CD8-positive, alpha-beta memory T cell (primary cell): ENCODE measurements at regions not wholly inside any gene's neighbourhood (a gene's known extent, or its start where the extent isn't known, plus 50 kb on each side); places are given as distances from the start of the nearest gene placed in this dataset.
"Not testable (repeated sequence)": the region's sequence is repeated elsewhere in the genome, so short reads cannot be mapped to it uniquely, and the experiment has no call there.

ENCODE experiments used
- CTCF ChIA-PET: fragments of 350-600 bp; sonication (Branson Sonifier 250); formaldehyde crosslinking; loops from one replicate; lab custom pipeline; 2021; ENCODE audit warnings: antibody characterized with exemption; lab: Charles Lee
- POLR2A ChIA-PET: fragments of 350-600 bp; sonication (Branson Sonifier 250); formaldehyde crosslinking; loops from one replicate; lab custom pipeline; 2021; ENCODE audit warnings: antibody characterized with exemption; lab: Charles Lee
- DNase-seq, 5 donors: peaks; one replicate each; pipeline versions ENCODE4 v3.0.0 to v3.0.0-alpha.2; 2020 to 2022; ENCODE audit warnings: mixed read lengths in 1 of 5
- H3K27ac ChIP-seq: one replicate; pipeline ENCODE4 v1.7.0; 2013; ENCODE audit warnings: low read depth, mild to moderate bottlenecking, low read length, moderate library complexity
- H3K27me3 ChIP-seq: 2 replicates; pipeline ENCODE4 v1.7.0; 2013; ENCODE audit warnings: low read length, mild to moderate bottlenecking; ENCODE audit not compliant: insufficient read depth, poor library complexity, severe bottlenecking
- H3K36me3 ChIP-seq: 2 replicates; pipeline ENCODE4 v1.7.0; 2013; ENCODE audit warnings: mild to moderate bottlenecking, low read length, moderate library complexity; ENCODE audit not compliant: insufficient read depth
- H3K4me1 ChIP-seq: 2 replicates; pipeline ENCODE4 v1.7.0; 2013; ENCODE audit warnings: mild to moderate bottlenecking, low read length, moderate library complexity; ENCODE audit not compliant: insufficient read depth
- H3K4me3 ChIP-seq: 2 replicates; pipeline ENCODE4 v1.7.0; 2013; ENCODE audit warnings: mild to moderate bottlenecking, low read length
- H3K9me3 ChIP-seq: 2 replicates; pipeline ENCODE4 v1.7.0; 2013; ENCODE audit warnings: mild to moderate bottlenecking, low read length
- H3K27ac Mint-ChIP-seq, 8 donors: one replicate each; pipeline ENCODE4 v1.8.0; 2020 to 2021; ENCODE audit warnings: mixed read lengths in 8 of 8, mild to moderate bottlenecking in 6 of 8, inconsistent platforms in 3 of 8, moderate library complexity in 3 of 8
- H3K27me3 Mint-ChIP-seq, 2 donors: one replicate each; pipeline ENCODE4 v1.8.0; 2020 to 2021; ENCODE audit warnings: mixed read lengths in 2 of 2, mild to moderate bottlenecking in 1 of 2, moderate library complexity in 1 of 2
- H3K36me3 Mint-ChIP-seq, 3 donors: one replicate each; pipeline ENCODE4 v1.8.0; 2020 to 2021; ENCODE audit warnings: mixed read lengths in 3 of 3, inconsistent platforms in 1 of 3, mild to moderate bottlenecking in 1 of 3
- H3K4me1 Mint-ChIP-seq, 3 donors: one replicate each; pipeline ENCODE4 v1.8.0; 2020 to 2021; ENCODE audit warnings: mixed read lengths in 3 of 3, inconsistent platforms in 1 of 3, mild to moderate bottlenecking in 1 of 3
- H3K4me3 Mint-ChIP-seq, 7 donors: one replicate each; pipeline ENCODE4 v1.8.0; 2020 to 2021; ENCODE audit warnings: mixed read lengths in 7 of 7, mild to moderate bottlenecking in 6 of 7, moderate library complexity in 4 of 7, inconsistent platforms in 2 of 7
- H3K9me3 Mint-ChIP-seq, 5 donors: one replicate each; pipeline ENCODE4 v1.8.0; 2020 to 2022; ENCODE audit warnings: mixed read lengths in 5 of 5, mild to moderate bottlenecking in 3 of 5, moderate library complexity in 2 of 5, inconsistent platforms in 1 of 5

DNA sequence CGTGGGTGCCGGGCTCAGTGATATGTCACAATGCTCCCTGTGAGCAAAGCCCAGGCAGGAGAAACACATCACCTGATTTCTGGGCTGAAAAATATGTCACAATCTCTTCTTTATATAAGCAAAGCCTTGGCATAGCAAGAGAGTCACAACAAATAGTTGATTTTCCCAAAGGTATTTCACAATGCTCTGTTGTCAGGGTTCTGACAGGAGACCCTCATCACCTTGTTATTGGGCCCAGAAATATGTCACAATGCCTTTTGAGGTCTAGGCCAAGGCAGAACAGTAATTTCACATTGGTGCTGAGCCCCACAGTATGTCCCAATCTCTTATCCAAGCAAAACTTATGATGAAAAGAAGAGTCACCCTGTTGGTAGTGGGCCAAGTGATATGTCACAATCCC, 125.7 kb downstream of the ZNF675 start:
- no peak for DNase-seq
- H3K4me3 ChIP-seq, result no peak overlapping the region
- no peaks in the 10 kb centered on the region for H3K36me3 Mint-ChIP-seq
- H3K9me3 ChIP-seq, result no peaks in the 10 kb centered on the region
- H3K27me3 ChIP-seq, result no peaks in the 10 kb centered on the region
- no peaks in the 10 kb centered on the region for H3K4me1 ChIP-seq
- H3K4me3 Mint-ChIP-seq, result no peak overlapping the region
- no peaks in the 10 kb centered on the region for H3K36me3 ChIP-seq
- H3K27ac Mint-ChIP-seq, result no peak overlapping the region
- no peak overlapping the region for H3K27ac ChIP-seq
- H3K27me3 Mint-ChIP-seq, result peaks cover 0 to 3% of the 10 kb centered on the region in 2 donors
- POLR2A ChIA-PET, result no interaction called here
- CTCF ChIA-PET, result interaction anchor here (0.5 kb wide), 1 partner anchor 34 kb away, joined by 3 read pairs; no protein-coding TSS in a partner anchor
- peaks cover 3 to 16% (median 9%) of the 10 kb centered on the region in 5 donors for H3K9me3 Mint-ChIP-seq
- no peaks in the 10 kb centered on the region for H3K4me1 Mint-ChIP-seq

DNA sequence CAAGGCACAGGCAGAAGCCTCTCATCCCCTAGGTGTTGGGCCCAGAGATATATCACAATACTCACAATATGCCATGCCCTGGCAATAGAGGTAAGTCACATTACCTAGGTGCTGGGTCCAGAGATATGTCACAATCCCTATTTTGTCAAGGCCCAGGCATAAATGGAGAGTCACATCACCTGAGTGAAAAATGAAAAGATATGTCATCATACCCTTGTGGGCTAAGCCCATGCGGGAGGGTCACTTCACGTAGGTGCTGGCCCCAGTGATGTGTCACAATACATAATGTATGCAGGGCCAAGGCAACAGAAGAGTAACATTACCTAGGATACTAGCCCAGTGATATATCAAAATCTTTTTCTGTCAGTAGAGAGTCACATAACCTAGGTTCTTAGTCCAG, 127.0 kb downstream of the ZNF675 start:
- no peak for DNase-seq
- no peaks in the 10 kb centered on the region for H3K4me1 ChIP-seq
- H3K36me3 Mint-ChIP-seq, result no peaks in the 10 kb centered on the region
- no peaks in the 10 kb centered on the region for H3K4me1 Mint-ChIP-seq
- H3K36me3 ChIP-seq, result no peaks in the 10 kb centered on the region
- peaks cover 0 to 8% (median 3%) of the 10 kb centered on the region in 5 donors for H3K9me3 Mint-ChIP-seq
- H3K27ac ChIP-seq, result no peak overlapping the region
- H3K27ac Mint-ChIP-seq, result no peak overlapping the region
- peaks cover 0 to 1% of the 10 kb centered on the region in 2 donors for H3K27me3 Mint-ChIP-seq
- no peak overlapping the region for H3K4me3 Mint-ChIP-seq
- no peaks in the 10 kb centered on the region for H3K9me3 ChIP-seq
- ChIA-PET CTCF (no interaction called here), POLR2A (no interaction called here)
- no peak overlapping the region for H3K4me3 ChIP-seq
- H3K27me3 ChIP-seq, result no peaks in the 10 kb centered on the region

DNA sequence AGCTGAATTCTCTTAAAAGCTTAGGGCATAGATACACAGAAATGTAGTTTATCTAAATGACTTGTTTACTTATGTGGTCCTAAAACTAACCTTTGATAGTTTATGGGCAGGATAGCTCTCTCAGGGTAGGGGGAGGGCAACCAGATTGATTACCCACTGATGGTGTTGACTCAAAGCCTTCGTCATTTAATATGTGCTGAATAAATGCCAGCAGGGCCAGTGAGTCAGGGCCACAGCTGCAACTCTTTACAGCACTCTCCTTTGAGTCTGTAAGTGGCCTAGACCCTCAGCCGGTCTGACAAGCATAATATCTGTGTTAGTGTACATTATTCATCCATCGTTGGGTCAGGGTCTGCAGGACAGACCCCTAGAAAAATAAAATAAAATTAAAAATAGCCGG, 128.5 kb downstream of the ZNF675 start:
- H3K27me3 ChIP-seq, result no peaks in the 10 kb centered on the region
- no peaks in the 10 kb centered on the region for H3K4me1 ChIP-seq
- H3K4me1 Mint-ChIP-seq, result no peaks in the 10 kb centered on the region
- H3K27me3 Mint-ChIP-seq, result peaks cover 0 to 1% of the 10 kb centered on the region in 2 donors
- no peaks in the 10 kb centered on the region for H3K36me3 ChIP-seq
- CTCF ChIA-PET, result no interaction called here
- no peaks in the 10 kb centered on the region for H3K9me3 Mint-ChIP-seq
- no peaks in the 10 kb centered on the region for H3K9me3 ChIP-seq
- no peak for DNase-seq
- H3K4me3 Mint-ChIP-seq, result no peak overlapping the region
- POLR2A ChIA-PET, result no interaction called here
- no peak overlapping the region for H3K27ac ChIP-seq
- H3K4me3 ChIP-seq, result no peak overlapping the region
- H3K27ac Mint-ChIP-seq, result no peak overlapping the region
- no peaks in the 10 kb centered on the region for H3K36me3 Mint-ChIP-seq

DNA sequence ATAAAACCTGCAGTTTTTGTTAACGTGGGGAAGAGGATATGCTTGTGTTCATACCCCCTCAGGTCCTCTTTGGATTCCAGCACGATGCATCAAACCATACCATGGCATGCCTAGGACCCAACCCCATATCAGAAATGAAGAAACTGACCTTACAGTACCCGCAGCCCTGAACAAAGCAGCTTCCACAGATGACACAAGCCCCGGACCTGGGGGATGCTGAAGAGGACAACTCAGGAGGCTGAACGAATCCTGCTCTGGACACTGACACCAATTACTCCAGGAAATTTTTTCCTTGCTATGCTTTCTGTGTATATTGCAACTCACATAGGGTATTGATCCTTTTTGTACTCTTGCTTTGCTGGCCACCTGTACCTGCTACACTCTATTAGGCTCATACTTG, 129.6 kb downstream of the ZNF675 start:
- Mint-ChIP-seq H3K9me3 (no peaks in the 10 kb centered on the region), H3K4me1 (no peaks in the 10 kb centered on the region), H3K27ac (no peak overlapping the region), H3K36me3 (no peaks in the 10 kb centered on the region), H3K4me3 (no peak overlapping the region), H3K27me3 (peaks cover 0 to 1% of the 10 kb centered on the region in 2 donors)
- CTCF ChIA-PET, result no interaction called here
- POLR2A ChIA-PET, result no interaction called here
- no peak for DNase-seq
- H3K9me3 ChIP-seq, result no peaks in the 10 kb centered on the region
- no peak overlapping the region for H3K4me3 ChIP-seq
- no peak overlapping the region for H3K27ac ChIP-seq
- H3K36me3 ChIP-seq, result no peaks in the 10 kb centered on the region
- H3K27me3 ChIP-seq, result no peaks in the 10 kb centered on the region
- H3K4me1 ChIP-seq, result no peaks in the 10 kb centered on the region

DNA sequence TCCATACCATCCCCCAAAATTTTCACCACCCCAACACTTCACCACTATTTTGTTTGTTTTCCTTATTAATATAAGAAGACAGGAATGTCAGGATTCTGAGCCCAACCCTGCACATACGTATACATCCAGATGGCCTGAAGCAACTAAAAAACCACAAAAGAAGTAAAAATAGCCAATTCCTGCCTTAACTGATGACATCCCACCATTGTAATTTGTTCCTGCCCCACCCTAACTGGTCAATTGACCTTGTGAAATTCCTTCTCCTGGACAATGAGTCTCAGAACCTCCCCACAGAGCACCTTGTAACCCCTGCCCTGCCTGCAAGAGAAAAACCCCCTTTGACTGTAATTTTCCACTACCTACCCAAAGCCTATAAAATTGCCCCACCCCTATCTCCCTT, 132.5 kb downstream of the ZNF675 start:
- CTCF ChIA-PET, result no interaction called here
- Mint-ChIP-seq H3K9me3 (no peaks in the 10 kb centered on the region), H3K4me3 (no peak overlapping the region), H3K27me3 (peaks cover 0 to 3% of the 10 kb centered on the region in 2 donors), H3K4me1 (no peaks in the 10 kb centered on the region), H3K27ac (no peak overlapping the region), H3K36me3 (no peaks in the 10 kb centered on the region)
- H3K4me1 ChIP-seq, result no peaks in the 10 kb centered on the region
- H3K4me3 ChIP-seq, result no peak overlapping the region
- H3K36me3 ChIP-seq, result no peaks in the 10 kb centered on the region
- no peak for DNase-seq
- H3K27ac ChIP-seq, result no peak overlapping the region
- H3K27me3 ChIP-seq, result no peaks in the 10 kb centered on the region
- POLR2A ChIA-PET, result no interaction called here
- no peaks in the 10 kb centered on the region for H3K9me3 ChIP-seq

DNA sequence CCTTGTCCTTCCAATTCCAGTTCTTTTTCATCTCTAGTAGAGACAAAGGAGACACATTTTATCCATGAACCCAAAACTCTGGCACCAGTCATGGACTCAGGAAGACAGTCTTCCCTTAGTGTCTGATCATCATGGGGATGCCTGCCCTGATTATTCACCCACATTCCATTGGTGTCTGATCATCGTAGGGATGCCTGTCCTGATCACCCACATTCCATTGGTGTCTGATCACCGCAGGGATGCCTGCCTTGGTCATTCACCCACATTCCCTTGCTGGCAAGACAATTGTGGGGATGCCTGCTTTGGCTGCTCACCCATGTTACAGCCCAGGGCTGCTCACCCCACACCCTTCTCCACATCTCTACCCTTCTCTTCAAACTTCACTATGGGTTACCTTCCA, 136.9 kb downstream of the ZNF675 start:
- H3K36me3 Mint-ChIP-seq, POLR2A ChIA-PET, H3K4me3 Mint-ChIP-seq, H3K27ac Mint-ChIP-seq, H3K4me1 ChIP-seq, H3K4me3 ChIP-seq, DNase-seq, H3K27ac ChIP-seq, H3K27me3 Mint-ChIP-seq, H3K36me3 ChIP-seq, H3K27me3 ChIP-seq, H3K9me3 Mint-ChIP-seq, H3K9me3 ChIP-seq, CTCF ChIA-PET, H3K4me1 Mint-ChIP-seq: not testable (repeated sequence)

DNA sequence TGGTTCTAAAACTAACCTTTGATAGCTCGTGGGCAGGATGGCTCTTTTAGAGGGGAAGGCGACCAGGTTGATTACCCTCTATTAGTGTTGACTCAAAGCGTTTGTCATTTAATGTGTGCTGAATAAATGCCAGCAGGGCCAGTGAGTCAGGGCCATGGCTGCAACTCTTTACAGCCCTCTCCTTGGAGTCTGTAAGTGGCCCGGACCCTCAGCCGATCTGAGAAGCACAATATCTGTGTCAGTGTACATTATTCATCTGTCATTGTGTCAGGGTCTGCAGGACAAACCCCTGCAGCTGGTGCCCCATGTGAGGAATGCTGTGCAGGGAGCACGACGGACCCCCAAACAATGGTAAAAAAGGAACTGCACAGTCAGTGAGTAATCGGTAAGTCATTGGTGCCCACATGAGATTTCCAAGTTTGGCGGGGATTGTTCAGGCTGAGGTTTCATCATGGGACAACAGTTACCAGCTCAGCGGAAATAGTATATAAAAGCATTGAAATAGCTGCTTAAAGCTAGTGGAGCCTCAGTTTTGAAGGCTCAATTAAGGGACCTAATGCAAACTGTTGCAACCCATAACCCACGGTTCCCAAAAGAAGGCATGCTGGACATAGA, 139.1 kb downstream of the ZNF675 start:
- H3K27me3 Mint-ChIP-seq, result peaks cover 0 to 1% of the 10 kb centered on the region in 2 donors
- peaks cover 0 to 6% (median 0%) of the 10 kb centered on the region in 5 donors for H3K9me3 Mint-ChIP-seq
- no peaks in the 10 kb centered on the region for H3K4me1 Mint-ChIP-seq
- CTCF ChIA-PET, result no interaction called here
- no peaks in the 10 kb centered on the region for H3K36me3 ChIP-seq
- no peaks in the 10 kb centered on the region for H3K4me1 ChIP-seq
- H3K27me3 ChIP-seq, result no peaks in the 10 kb centered on the region
- H3K4me3 Mint-ChIP-seq, result no peak overlapping the region
- H3K9me3 ChIP-seq, result no peaks in the 10 kb centered on the region
- no peak overlapping the region for H3K27ac Mint-ChIP-seq
- no peak for DNase-seq
- no peak overlapping the region for H3K27ac ChIP-seq
- no peak overlapping the region for H3K4me3 ChIP-seq
- POLR2A ChIA-PET, result no interaction called here
- no peaks in the 10 kb centered on the region for H3K36me3 Mint-ChIP-seq

DNA sequence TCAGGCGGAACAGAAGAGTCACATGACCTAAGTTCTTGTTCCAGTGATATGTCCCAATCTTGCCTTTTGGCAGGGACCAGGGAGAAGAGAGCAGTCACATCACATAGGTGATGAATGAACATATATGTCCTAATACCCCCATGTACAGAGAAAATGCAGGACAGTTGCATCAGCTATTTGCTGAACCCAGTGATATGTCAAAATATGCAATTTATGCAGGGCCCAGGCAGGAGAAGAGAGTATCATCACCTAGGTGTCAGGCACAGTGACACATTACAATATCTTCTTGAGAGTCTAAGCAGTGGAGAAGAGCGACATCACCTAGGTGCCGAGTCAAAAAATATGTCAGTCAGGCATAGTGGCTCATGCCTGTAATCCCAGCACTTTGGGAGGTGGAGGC, 139.9 kb downstream of the ZNF675 start:
- H3K4me3 ChIP-seq, result no peak overlapping the region
- no peaks in the 10 kb centered on the region for H3K36me3 ChIP-seq
- H3K9me3 ChIP-seq, result no peaks in the 10 kb centered on the region
- Mint-ChIP-seq H3K9me3 (peaks cover 0 to 6% (median 0%) of the 10 kb centered on the region in 5 donors), H3K4me3 (no peak overlapping the region), H3K36me3 (no peaks in the 10 kb centered on the region), H3K4me1 (no peaks in the 10 kb centered on the region), H3K27ac (no peak overlapping the region), H3K27me3 (peaks cover 0 to 1% of the 10 kb centered on the region in 2 donors)
- ChIA-PET CTCF (no interaction called here), POLR2A (no interaction called here)
- no peaks in the 10 kb centered on the region for H3K27me3 ChIP-seq
- DNase-seq, result no peak
- no peak overlapping the region for H3K27ac ChIP-seq
- H3K4me1 ChIP-seq, result no peaks in the 10 kb centered on the region
